ENCODE measurements at regions not wholly inside any gene's neighbourhood (a gene's known extent, or its start where the extent isn't known, plus 50 kb on each side); places are given as distances from the start of the nearest gene placed in this dataset.
A peak's percentile ranks its signal among the peaks of the same experiment; 100 is the strongest.
"Not testable (repeated sequence)": the region's sequence is repeated elsewhere in the genome, so short reads cannot be mapped to it uniquely, and the experiment has no call there.

DNA sequence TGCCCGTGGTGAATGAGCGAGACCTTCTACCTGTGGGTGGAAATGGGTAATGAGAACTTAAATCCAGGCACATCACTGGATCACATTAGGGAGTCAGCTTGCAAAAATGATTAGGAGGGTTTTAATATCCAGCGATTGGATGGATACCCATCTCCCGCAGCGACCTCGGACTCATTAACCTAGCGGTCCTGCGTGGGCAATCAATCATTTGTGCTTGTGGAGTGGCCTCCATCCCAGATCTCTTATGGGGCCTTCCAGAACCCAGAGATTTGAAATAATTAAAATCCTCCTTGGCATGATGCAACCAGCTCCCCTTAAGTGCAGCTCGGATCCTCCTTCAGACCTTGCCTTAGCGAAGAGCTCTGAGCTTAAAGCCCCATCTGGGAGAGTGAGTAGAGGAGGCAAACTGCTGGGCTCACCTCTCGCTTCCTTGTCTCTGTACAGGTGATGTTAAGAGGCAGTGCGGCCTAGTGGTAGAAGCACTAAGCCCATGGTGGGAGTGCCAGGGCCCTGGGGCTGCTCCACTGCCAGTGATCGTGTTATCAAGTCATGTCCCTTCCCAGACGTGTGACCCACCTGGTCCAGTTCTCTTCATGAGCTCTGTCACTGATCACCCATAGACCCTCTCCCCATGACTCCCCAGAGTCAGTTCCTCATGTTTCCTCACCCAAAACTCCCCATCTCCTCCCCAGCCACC is 285.2 kb upstream of the TLE3 start:
- no peak for DNase-seq

- DNase-seq: no peak
These were observed 284.5 kb upstream of the TLE3 start for GRCh38 chr15:70382009-70382749.

GRCh38 chr15:70379938-70380883 is 282.5 kb upstream of the TLE3 start:
- no peak for DNase-seq

DNA sequence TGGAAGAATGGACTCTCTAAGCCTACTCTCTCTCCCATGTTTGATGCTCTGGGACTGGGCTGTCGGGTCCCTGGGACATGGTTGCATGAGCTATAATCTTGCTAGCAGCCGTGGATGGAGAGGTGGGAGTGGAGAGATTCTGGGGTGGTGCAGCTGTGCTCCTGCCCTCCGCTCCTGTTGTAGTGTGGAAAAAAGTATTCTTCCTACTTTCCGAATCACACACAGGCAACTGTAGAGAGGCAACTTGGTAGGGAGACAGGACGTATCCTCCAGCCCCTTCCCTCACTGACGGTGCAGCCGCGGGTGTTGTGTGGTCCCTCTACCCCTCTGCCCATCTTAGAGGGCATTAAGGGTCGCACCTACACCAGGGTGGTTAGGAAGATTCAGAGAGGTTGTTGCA is 281.4 kb upstream of the TLE3 start:
- DNase-seq: no peak

GRCh38 chr15:70378126-70379031 is 280.7 kb upstream of the TLE3 start:
- no peak for DNase-seq

DNA sequence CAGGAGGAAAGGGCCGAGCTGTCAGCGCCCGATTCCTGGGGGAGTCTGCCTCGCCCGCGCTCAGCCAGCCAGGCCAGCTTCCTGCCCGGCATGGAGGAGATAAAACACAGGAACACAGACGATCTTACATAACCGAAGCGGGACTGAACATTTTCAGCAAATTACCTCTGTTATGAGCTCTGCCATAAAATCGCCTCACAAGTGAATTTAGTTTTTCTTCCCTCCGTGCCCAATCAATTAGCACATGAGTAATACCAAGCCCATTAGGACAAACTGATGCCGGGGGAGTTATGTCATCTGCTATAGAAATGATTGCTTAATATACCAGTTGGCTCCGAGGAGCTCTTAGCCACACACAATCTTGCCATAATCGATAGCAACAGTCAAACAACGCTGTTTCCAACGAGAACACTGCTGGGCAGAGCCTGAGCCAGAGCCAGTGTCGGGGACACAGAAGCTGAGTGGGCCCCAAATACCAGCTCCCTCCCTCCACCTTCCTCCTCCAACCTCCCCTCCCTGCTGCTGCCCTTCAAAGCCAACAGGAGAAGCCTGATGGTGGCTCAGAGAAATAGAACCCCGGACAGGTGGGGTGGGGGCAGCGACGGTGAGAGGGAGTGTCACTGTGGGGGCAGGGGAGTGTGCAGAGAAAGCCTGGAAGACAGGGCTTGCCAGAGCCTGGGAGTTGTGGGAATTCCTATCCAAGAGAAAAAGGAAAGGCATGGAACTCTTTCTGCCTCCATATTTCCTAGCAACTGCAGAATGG is 279.4 kb upstream of the TLE3 start:
- peak; percentile 52 for DNase-seq

DNA sequence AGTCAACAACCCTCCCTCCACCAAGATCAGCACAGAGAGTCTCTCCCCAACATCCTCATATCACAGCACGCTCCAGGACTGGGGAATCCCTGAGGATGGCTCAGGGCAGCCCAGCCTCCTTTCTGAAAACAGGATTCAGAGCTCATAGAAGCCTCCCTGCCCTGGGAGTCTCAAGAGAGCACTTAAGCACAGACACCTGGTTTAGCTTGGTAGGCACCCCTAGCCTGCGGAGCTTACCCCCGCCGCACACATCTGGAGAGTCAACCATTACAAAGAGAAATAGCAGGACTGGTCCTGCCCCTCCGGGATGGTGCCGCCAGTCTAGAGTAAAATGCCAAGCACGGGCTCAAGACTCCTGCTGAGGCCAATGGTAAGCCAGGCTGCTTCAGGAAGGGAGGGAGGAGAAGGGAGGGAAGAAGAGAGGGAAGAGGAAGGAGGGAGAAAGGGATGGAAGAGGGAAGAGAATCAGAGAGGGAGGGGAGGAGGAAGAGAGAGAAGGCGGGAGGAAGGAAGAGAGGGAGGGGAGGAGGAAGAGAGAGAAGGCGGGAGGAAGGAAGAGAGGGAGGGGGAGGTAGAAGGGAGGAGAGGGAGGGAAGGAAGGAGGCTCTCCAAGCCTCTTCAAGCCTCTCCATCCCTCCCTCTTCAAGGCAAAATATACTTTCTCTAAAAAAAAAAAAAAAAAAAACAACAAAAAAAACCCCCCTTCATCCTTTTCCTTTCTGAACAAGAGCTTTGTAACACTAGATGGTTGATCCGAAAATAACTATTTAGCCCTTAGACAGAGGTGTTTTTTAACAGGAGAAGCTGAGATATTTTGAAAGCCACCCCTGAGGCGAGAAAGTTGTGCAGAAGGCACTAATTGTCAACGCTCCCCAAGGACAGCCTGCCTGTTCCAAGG is 278.6 kb upstream of the TLE3 start:
- DNase-seq: peak; percentile 75

DNA sequence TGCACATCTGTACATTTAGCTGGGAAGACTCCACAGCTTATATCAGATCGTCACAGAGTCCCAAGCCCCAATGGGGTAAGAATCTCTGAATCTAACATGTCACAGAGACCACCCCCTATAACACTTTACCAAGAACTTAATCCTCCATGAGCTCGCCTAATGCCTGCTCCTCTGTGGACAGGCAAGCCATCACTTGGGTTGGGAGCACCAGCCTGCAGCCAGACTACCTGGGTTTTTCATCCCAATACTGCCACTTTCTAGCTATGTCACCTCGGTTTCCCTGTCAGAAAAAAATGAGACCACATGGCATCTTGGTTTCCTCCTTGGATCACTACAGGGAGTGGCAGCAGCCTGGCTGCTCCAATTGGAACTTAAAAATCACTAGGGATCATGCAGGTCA is 277.9 kb upstream of the TLE3 start:
- DNase-seq: no peak

GRCh38 chr15:70375006-70375431 is 277.3 kb upstream of the TLE3 start:
- DNase-seq: peak; percentile 97

DNA sequence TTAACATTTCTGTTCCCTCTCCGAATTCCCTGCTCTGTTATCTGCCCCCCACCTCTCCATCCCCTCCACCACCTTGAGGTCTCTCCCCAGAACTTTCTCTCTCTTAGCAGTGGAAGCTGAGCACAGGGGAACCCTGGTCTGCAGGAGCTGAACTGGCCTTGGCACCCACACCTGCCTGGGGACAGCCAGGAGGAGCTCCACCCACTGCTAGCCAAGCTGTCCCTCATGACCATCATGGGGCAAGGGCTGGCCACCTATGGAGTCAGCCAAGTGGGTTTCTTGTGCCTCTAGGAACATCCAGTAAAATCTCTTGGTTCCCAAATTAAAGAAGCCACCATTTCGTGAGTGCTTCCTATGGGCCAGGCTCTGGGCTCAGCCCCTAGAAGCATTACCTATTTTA is 276.4 kb upstream of the TLE3 start:
- DNase-seq: no peak

- not testable (repeated sequence) for DNase-seq
These were observed 275.7 kb upstream of the TLE3 start for GRCh38 chr15:70373439-70373838.

DNA sequence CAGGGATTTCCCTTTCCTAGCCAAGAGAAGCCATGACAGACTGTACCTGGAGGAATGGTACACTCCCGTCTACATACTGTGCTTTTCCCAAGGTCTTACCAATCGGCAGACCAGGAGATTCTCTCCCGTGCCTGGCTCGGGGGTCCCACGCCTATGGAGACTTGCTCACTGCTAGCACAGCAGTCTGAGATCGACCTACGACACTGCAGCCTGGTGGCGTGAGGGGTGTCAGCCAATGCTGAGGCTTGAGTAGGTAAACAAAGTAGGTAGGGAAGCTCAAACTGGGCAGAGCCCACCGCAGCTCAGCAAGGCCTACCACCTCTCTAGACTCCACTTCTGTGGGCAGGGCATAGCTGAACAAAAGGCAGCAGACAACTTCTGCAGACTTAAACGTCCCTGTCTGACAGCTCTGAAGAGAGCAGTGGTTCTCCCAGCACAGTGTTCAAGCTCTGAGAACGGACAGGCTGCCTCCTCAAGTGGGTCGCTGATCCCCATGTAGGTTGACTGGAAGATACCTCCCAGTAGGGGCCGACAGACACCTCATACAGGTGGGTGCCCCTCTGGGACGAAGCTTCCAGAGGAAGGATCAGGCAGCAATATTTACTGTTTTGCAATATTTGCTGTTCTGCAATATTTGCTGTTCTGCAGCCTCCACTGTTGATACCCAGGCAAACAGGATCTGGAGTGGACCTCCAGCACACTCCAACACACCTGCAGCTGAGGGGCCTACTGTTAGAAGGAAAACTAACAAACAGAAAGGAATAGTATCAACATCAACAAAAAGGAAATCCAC is 270.4 kb upstream of the TLE3 start:
- DNase-seq: not testable (repeated sequence)

DNA sequence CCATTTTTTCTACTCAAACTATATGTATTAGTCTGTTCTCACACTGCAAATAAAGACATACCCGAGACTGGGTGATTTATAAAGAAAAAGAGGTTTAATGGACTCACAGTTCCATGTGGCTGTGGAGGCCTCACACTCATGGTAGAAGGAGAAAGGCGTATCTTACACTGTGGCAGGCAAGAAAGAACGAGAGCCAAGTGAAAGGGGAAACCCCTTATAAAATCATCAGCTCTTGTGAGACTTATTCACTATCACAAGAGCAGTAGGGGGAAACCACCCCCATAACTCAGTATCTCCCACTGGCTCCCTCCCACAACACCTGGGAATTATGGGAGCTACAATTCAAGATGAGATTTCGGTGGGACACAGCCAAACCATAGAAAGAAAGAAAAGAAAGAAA is 266.3 kb upstream of the TLE3 start:
- DNase-seq: not testable (repeated sequence)

- peak; percentile 27 for DNase-seq
These were observed 265.2 kb upstream of the TLE3 start for GRCh38 chr15:70362886-70363285.

DNA sequence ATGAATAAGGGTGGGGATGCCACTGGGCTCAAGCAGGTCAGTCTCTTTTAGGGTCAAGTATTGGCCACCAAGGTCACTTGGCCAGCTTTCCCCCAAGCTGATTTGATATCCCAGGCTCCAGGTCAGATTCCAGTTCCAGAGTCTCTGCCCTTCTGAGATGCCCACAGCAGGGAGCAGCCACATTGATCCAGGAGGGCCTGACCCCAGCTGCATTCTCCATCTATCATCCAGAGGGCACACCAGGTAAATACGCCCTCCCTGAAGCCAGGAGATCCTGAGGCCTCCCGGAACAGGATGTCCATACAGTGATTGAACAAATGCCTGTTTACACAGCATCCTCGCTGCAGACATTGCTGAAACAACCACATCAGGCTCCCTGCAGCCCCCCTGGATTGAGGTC is 264.6 kb upstream of the TLE3 start:
- no peak for DNase-seq

GRCh38 chr15:70361891-70362290 is 264.2 kb upstream of the TLE3 start:
- no peak for DNase-seq

DNA sequence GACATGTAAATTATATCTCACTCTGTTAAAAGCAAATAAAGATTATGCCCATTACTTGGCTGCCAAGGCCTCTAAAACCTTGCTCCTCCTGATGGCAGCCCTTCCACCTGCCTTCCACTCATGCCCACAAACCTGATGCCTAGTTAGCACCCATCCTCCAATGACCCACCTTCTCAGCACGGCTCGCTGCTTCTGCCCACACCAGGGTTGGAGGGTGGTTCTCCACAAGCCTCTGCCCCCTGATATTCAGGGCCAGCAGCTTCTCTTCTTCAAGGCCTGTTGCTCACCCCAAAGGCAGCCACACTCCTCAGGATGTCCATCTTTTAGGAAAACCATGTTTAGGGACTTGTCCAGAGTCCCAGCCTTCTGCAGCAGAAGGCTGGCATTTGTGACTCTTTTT is 263.4 kb upstream of the TLE3 start:
- no peak for DNase-seq

- DNase-seq: peak; percentile 66
These were observed 261.3 kb upstream of the TLE3 start for GRCh38 chr15:70358871-70359647.
